Activated CD8-positive, alpha-beta T cell treated with anti-CD3 and anti-CD28 coated beads for 36 hours (primary cell): ENCODE measurements at regions not wholly inside any gene's neighbourhood (a gene's known extent, or its start where the extent isn't known, plus 50 kb on each side); places are given as distances from the start of the nearest gene placed in this dataset.

ENCODE experiments used
- ATAC-seq: fragments of 200-7000 bp; cut with Tn5 transposase; one replicate; pipeline ENCODE4 v1.10.0; 2021; ENCODE audit warnings: mild to moderate bottlenecking, moderate library complexity
- CTCF ChIA-PET: fragments of 350-600 bp; sonication (Branson Sonifier 250); formaldehyde crosslinking; loops from one replicate; lab custom pipeline; 2021; ENCODE audit warnings: antibody characterized with exemption; lab: Charles Lee
- POLR2A ChIA-PET: fragments of 350-600 bp; sonication (Branson Sonifier 250); formaldehyde crosslinking; loops from one replicate; lab custom pipeline; 2021; ENCODE audit warnings: antibody characterized with exemption; lab: Charles Lee
- DNase-seq: peaks from one replicate; pipeline ENCODE4 v3.0.0-alpha.2; 2020
- H3K27ac Mint-ChIP-seq: one replicate; pipeline ENCODE4 v1.8.0; 2021; ENCODE audit warnings: mild to moderate bottlenecking, mixed read lengths
- H3K27me3 Mint-ChIP-seq: one replicate; pipeline ENCODE4 v1.8.0; 2021; ENCODE audit warnings: mixed read lengths
- H3K36me3 Mint-ChIP-seq: one replicate; pipeline ENCODE4 v1.8.0; 2021; ENCODE audit warnings: low read depth, mixed read lengths
- H3K4me1 Mint-ChIP-seq: one replicate; pipeline ENCODE4 v1.8.0; 2021; ENCODE audit warnings: low read depth, mixed read lengths
- H3K4me3 Mint-ChIP-seq: one replicate; pipeline ENCODE4 v1.8.0; 2021; ENCODE audit warnings: mild to moderate bottlenecking, moderate library complexity, mixed read lengths
- H3K9me3 Mint-ChIP-seq: one replicate; pipeline ENCODE4 v1.8.0; 2021; ENCODE audit warnings: mixed read lengths
- CTCF ChIP-seq: fragments of 200-600 bp; IDR thresholded peaks from one replicate; pipeline ENCODE4 v1.8.0; 2022; ENCODE audit warnings: antibody characterized with exemption, mild to moderate bottlenecking
- intact Hi-C: fragments of 100-400 bp; cut with micrococcal nuclease; formaldehyde crosslinking; loops from one replicate; pipeline ENCODE4 v1.10.0; 2022

- peaks cover 3% of the 10 kb centered on the region for H3K27me3 Mint-ChIP-seq
- intact Hi-C loops = no loop called here
- H3K4me3 Mint-ChIP-seq = no peak overlapping the region
- no peaks in the 10 kb centered on the region for H3K36me3 Mint-ChIP-seq
- DNase-seq (no peak), ATAC-seq (no peak)
- no peak overlapping the region for H3K27ac Mint-ChIP-seq
- H3K4me1 Mint-ChIP-seq = no peaks in the 10 kb centered on the region
- H3K9me3 Mint-ChIP-seq = peaks cover 11% of the 10 kb centered on the region
- no peak for TF ChIP-seq CTCF
- CTCF ChIA-PET = no interaction called here
- POLR2A ChIA-PET = no interaction called here
Measured at GRCh38 chr15:54810496-54810895, 386.2 kb downstream of the RSL24D1 start.

- Mint-ChIP-seq H3K9me3 (peaks cover 11% of the 10 kb centered on the region), H3K4me3 (no peak overlapping the region), H3K4me1 (no peaks in the 10 kb centered on the region), H3K36me3 (no peaks in the 10 kb centered on the region), H3K27me3 (peaks cover 3% of the 10 kb centered on the region), H3K27ac (no peak overlapping the region)
- no peak for ATAC-seq
- DNase-seq = no peak
- intact Hi-C loops = no loop called here
- ChIA-PET POLR2A (no interaction called here), CTCF (no interaction called here)
- TF ChIP-seq CTCF = no peak
Measured at GRCh38 chr15:54810031-54810430, 386.7 kb downstream of the RSL24D1 start.

- ChIA-PET POLR2A (no interaction called here), CTCF (no interaction called here)
- peaks cover 4% of the 10 kb centered on the region for H3K4me1 Mint-ChIP-seq
- peaks cover 3% of the 10 kb centered on the region for H3K27me3 Mint-ChIP-seq
- H3K9me3 Mint-ChIP-seq = peaks cover 3% of the 10 kb centered on the region
- H3K27ac Mint-ChIP-seq = no peak overlapping the region
- no peaks in the 10 kb centered on the region for H3K36me3 Mint-ChIP-seq
- no peak for TF ChIP-seq CTCF
- ATAC-seq (no peak), DNase-seq (no peak)
- intact Hi-C loops = no loop called here
- no peak overlapping the region for H3K4me3 Mint-ChIP-seq
Measured at GRCh38 chr15:54808321-54808720, 388.4 kb downstream of the RSL24D1 start.

GRCh38 chr15:54803987-54804386 lies 392.8 kb downstream of the RSL24D1 start:
- no peak for DNase-seq
- no peak for TF ChIP-seq CTCF
- H3K4me1 Mint-ChIP-seq = peaks cover 9% of the 10 kb centered on the region
- intact Hi-C loops = no loop called here
- H3K9me3 Mint-ChIP-seq = no peaks in the 10 kb centered on the region
- H3K4me3 Mint-ChIP-seq = no peak overlapping the region
- ChIA-PET POLR2A (no interaction called here), CTCF (no interaction called here)
- no peaks in the 10 kb centered on the region for H3K36me3 Mint-ChIP-seq
- no peaks in the 10 kb centered on the region for H3K27me3 Mint-ChIP-seq
- no peak for ATAC-seq
- H3K27ac Mint-ChIP-seq = no peak overlapping the region

- no peak overlapping the region for H3K27ac Mint-ChIP-seq
- ChIA-PET POLR2A (no interaction called here), CTCF (no interaction called here)
- no peak overlapping the region for H3K4me3 Mint-ChIP-seq
- no peaks in the 10 kb centered on the region for H3K36me3 Mint-ChIP-seq
- no peak for DNase-seq
- intact Hi-C loops = no loop called here
- ATAC-seq = peak; percentile 45
- peaks cover 9% of the 10 kb centered on the region for H3K4me1 Mint-ChIP-seq
- no peaks in the 10 kb centered on the region for H3K9me3 Mint-ChIP-seq
- peaks cover under 1% of the 10 kb centered on the region for H3K27me3 Mint-ChIP-seq
- no peak for TF ChIP-seq CTCF
Measured at GRCh38 chr15:54803134-54803808, 393.5 kb downstream of the RSL24D1 start.
